H1 (cell line): ENCODE measurements at regions not wholly inside any gene's neighbourhood (a gene's known extent, or its start where the extent isn't known, plus 50 kb on each side); places are given as distances from the start of the nearest gene placed in this dataset.

Experiments used
- CTCF ChIA-PET: fragments of 300-600 bp; sonication (Branson Sonifier 250); formaldehyde crosslinking; loops from one replicate; lab custom pipeline; 2021; ENCODE audit not compliant: partially characterized antibody; lab: Charles Lee
- POLR2A ChIA-PET: fragments of 300-600 bp; sonication (Branson Sonifier 250); formaldehyde crosslinking; loops from one replicate; lab custom pipeline; 2021; ENCODE audit warnings: inconsistent platforms; ENCODE audit not compliant: partially characterized antibody; lab: Charles Lee
- DNase-seq, 2 experiments: peaks; one replicate each; pipeline versions ENCODE4 v3.0.0 to v3.0.0-alpha.2; 2010 to 2022; ENCODE audit warnings: low spot score in 2 of 2, low read depth in 1 of 2, mixed read lengths in 1 of 2
- FAIRE-seq: peaks from 2 replicates; lab custom pipeline; 2011; peaks lifted over from hg19 to GRCh38; lab: Jason Lieb, UNC
- H2AFZ ChIP-seq: 2 replicates; pipeline ENCODE4 v1.8.1; 2012; ENCODE audit warnings: low read length, inconsistent platforms
- H2AK5ac ChIP-seq: 2 replicates; pipeline ENCODE4 v1.6.1; 2013; ENCODE audit warnings: low read depth, low read length
- H2BK120ac ChIP-seq: replicated peaks from 2 replicates; pipeline ENCODE3; 2013; ENCODE audit warnings: low read depth, low read length, inconsistent platforms
- H2BK12ac ChIP-seq: 2 replicates; pipeline ENCODE4 v1.6.1; 2013; ENCODE audit warnings: low read depth, low read length
- H2BK15ac ChIP-seq: 2 replicates; pipeline ENCODE4 v1.6.1; 2013; ENCODE audit warnings: low read length
- H2BK20ac ChIP-seq: 2 replicates; pipeline ENCODE4 v1.6.1; 2013; ENCODE audit warnings: low read length
- H2BK5ac ChIP-seq: 2 replicates; pipeline ENCODE4 v1.6.1; 2013; ENCODE audit warnings: low read depth, low read length
- H3K14ac ChIP-seq: 2 replicates; pipeline ENCODE4 v1.6.1; 2013; ENCODE audit warnings: inconsistent platforms; ENCODE audit not compliant: insufficient read length
- H3K18ac ChIP-seq: 2 replicates; pipeline ENCODE4 v1.6.1; 2013; ENCODE audit warnings: low read length; ENCODE audit errors: extremely low read depth
- H3K23ac ChIP-seq: 2 replicates; pipeline ENCODE4 v1.6.1; 2013; ENCODE audit warnings: inconsistent platforms; ENCODE audit not compliant: insufficient read length
- H3K23me2 ChIP-seq: 2 replicates; pipeline ENCODE4 v1.6.1; 2013; ENCODE audit warnings: low read depth, low read length
- H3K27ac ChIP-seq: 2 replicates; pipeline ENCODE4 v1.6.1; 2011; ENCODE audit warnings: low read depth, low read length, inconsistent platforms
- H3K27me3 ChIP-seq, 4 experiments: replicated peaks in 1 of 4; 1 replicate in 1 of 4; 2 replicates in 3 of 4; pipeline versions ENCODE4 v1.6.1 to v1.8.1; 2011 to 2013; ENCODE audit warnings: low read length in 3 of 4, mild to moderate bottlenecking in 3 of 4, inconsistent platforms in 2 of 4, mixed read lengths in 2 of 4, moderate library complexity in 1 of 4; ENCODE audit not compliant: control insufficient read depth in 3 of 4, insufficient read depth in 3 of 4; ENCODE audit errors: extremely low read depth in 1 of 4
- H3K36me3 ChIP-seq, 4 experiments: 2 replicates each; pipeline versions ENCODE4 v1.6.1 to v1.8.1; 2011 to 2013; ENCODE audit warnings: mild to moderate bottlenecking in 4 of 4, low read length in 3 of 4, moderate library complexity in 2 of 4, control low read depth in 1 of 4, inconsistent platforms in 1 of 4; ENCODE audit not compliant: insufficient read depth in 4 of 4, control insufficient read depth in 2 of 4
- H3K4ac ChIP-seq: replicated peaks from 2 replicates; pipeline ENCODE3; 2013; ENCODE audit warnings: low read length, low read depth, mixed read lengths, inconsistent platforms; ENCODE audit not compliant: insufficient read length
- H3K4me1 ChIP-seq, 4 experiments: replicated peaks in 1 of 4; 1 replicate in 1 of 4; 2 replicates in 3 of 4; pipeline versions ENCODE4 v1.6.1 to v1.8.1; 2011 to 2013; ENCODE audit warnings: low read length in 3 of 4, inconsistent platforms in 2 of 4, mixed read lengths in 1 of 4; ENCODE audit not compliant: insufficient read depth in 4 of 4, control insufficient read depth in 3 of 4
- H3K4me2 ChIP-seq, 2 experiments: 2 replicates each; pipeline versions ENCODE4 v1.6.1 to v1.8.1; 2011 to 2013; ENCODE audit warnings: low read depth in 2 of 2, low read length in 2 of 2, control low read depth in 1 of 2, inconsistent platforms in 1 of 2, mild to moderate bottlenecking in 1 of 2; ENCODE audit not compliant: insufficient read depth in 1 of 2
- H3K4me3 ChIP-seq, 4 experiments: fragments of 200-600, 300-600 bp in 1 of 4; sonication (generic), shearing (Covaris generic), sonication (Bioruptor Twin) in 1 of 4; 2 replicates each; pipeline versions ENCODE4 v1.5.1 to v1.8.1; 2011 to 2016; ENCODE audit warnings: low read length in 4 of 4, low read depth in 3 of 4, control low read depth in 2 of 4, inconsistent platforms in 2 of 4, mild to moderate bottlenecking in 2 of 4, mixed read lengths in 1 of 4, moderate library complexity in 1 of 4; ENCODE audit not compliant: insufficient read depth in 2 of 4; ENCODE audit errors: extremely low read depth in 1 of 4
- H3K56ac ChIP-seq: replicated peaks from 2 replicates; pipeline ENCODE3; 2013; ENCODE audit warnings: low read depth, mild to moderate bottlenecking, mixed read lengths, low read length, inconsistent platforms; ENCODE audit not compliant: insufficient read length
- H3K79me1 ChIP-seq: 2 replicates; pipeline ENCODE4 v1.6.1; 2013; ENCODE audit warnings: low read depth, low read length, control low read depth
- H3K79me2 ChIP-seq, 2 experiments: 2 replicates each; pipeline versions ENCODE4 v1.6.1 to v1.8.1; 2012 to 2013; ENCODE audit warnings: low read length in 2 of 2, mild to moderate bottlenecking in 2 of 2, inconsistent platforms in 1 of 2; ENCODE audit not compliant: insufficient read depth in 2 of 2, control insufficient read depth in 1 of 2
- H3K9ac ChIP-seq, 4 experiments: replicated peaks in 1 of 4; 1 replicate in 1 of 4; 2 replicates in 3 of 4; pipeline versions ENCODE4 v1.6.1 to v1.8.1; 2011 to 2013; ENCODE audit warnings: low read depth in 3 of 4, low read length in 3 of 4, control low read depth in 2 of 4, mild to moderate bottlenecking in 2 of 4, moderate library complexity in 2 of 4, inconsistent platforms in 1 of 4; ENCODE audit errors: extremely low read depth in 1 of 4
- H3K9me3 ChIP-seq, 2 experiments: 2 replicates each; pipeline versions ENCODE4 v1.6.1 to v1.8.1; 2012 to 2013; ENCODE audit warnings: mild to moderate bottlenecking in 2 of 2, moderate library complexity in 2 of 2, control low read depth in 1 of 2, inconsistent platforms in 1 of 2, low read depth in 1 of 2, low read length in 1 of 2, mixed read lengths in 1 of 2; ENCODE audit not compliant: insufficient read depth in 2 of 2
- H4K20me1 ChIP-seq, 2 experiments: replicated peaks in 1 of 2; 2 replicates each; pipeline versions ENCODE3 to v1.8.1; 2011 to 2013; ENCODE audit warnings: inconsistent platforms in 2 of 2, low read length in 2 of 2, mild to moderate bottlenecking in 1 of 2; ENCODE audit not compliant: insufficient read depth in 2 of 2, control insufficient read depth in 1 of 2
- H4K5ac ChIP-seq: 2 replicates; pipeline ENCODE4 v1.6.1; 2013; ENCODE audit warnings: low read length, low read depth, mixed read lengths, inconsistent platforms; ENCODE audit not compliant: insufficient read length
- H4K8ac ChIP-seq: 2 replicates; pipeline ENCODE4 v1.8.0; 2013; ENCODE audit warnings: mild to moderate bottlenecking, moderate library complexity, low read length, inconsistent platforms; ENCODE audit not compliant: insufficient read depth; ENCODE audit errors: extremely low read depth
- H4K91ac ChIP-seq: replicated peaks from 2 replicates; pipeline ENCODE3; 2013; ENCODE audit warnings: low read length, mixed read lengths, inconsistent platforms; ENCODE audit not compliant: insufficient read length
- E2F6 ChIP-seq: IDR thresholded peaks from 2 replicates; pipeline ENCODE4 v1.6.1; 2012; ENCODE audit warnings: inconsistent platforms
- JUN ChIP-seq: IDR thresholded peaks from 2 replicates; pipeline ENCODE4 v1.6.1; 2011; ENCODE audit warnings: low read depth, mild to moderate bottlenecking, improper control_type of control experiment, low read length
- MAX ChIP-seq: IDR thresholded peaks from 2 replicates; pipeline ENCODE4 v1.6.1; 2012; ENCODE audit warnings: inconsistent platforms
- TEAD4 ChIP-seq: IDR thresholded peaks from 2 replicates; pipeline ENCODE4 v1.6.1; 2012; ENCODE audit warnings: low read depth, low read length, inconsistent platforms, mixed read lengths
- WGBS, 2 experiments: shearing (Covaris generic) in 1 of 2; methylation state at CpG; one replicate each; pipeline versions ENCODE4 v1.1.6 to v1.1.7; 2013 to 2015; ENCODE audit warnings: low lambda C conversion rate in 2 of 2, mixed read lengths in 2 of 2, inconsistent platforms in 1 of 2, low coverage in 1 of 2, missing lambda C conversion rate in 1 of 2; ENCODE audit not compliant: insufficient replicate concordance in 2 of 2, insufficient coverage in 1 of 2, insufficient read length in 1 of 2; ENCODE audit errors: extremely low coverage in 1 of 2, missing lambda C conversion rate in 1 of 2; 5-methylcytosine and 5-hydroxymethylcytosine counted together

GRCh38 chr16:29256501-29256981 is 150.0 kb downstream of the NPIPB11 start:
- DNase-seq (no peak), FAIRE-seq (no peak)
- no peak overlapping the region for H3K14ac ChIP-seq
- TF ChIP-seq JUN (0 out of 2 replicates have a peak, but pooled peaks have one; percentile 51), TEAD4 (no peak), MAX (peak; percentile 22; the same call in 1 of the 2 replicates), E2F6 (0 out of 2 replicates have a peak, but pooled peaks have one; percentile 26)
- H2AK5ac ChIP-seq: peak overlapping the region; percentile 43; the same call in 1 of the 2 replicates
- H3K79me1 ChIP-seq: no peaks in the 10 kb centered on the region
- H2BK15ac ChIP-seq: no peak overlapping the region; the same call in 1 of the 2 replicates
- peaks cover 0 to 3% of the 10 kb centered on the region in 2 experiments for H4K20me1 ChIP-seq
- H3K4me2 ChIP-seq: no peak overlapping the region
- no peaks in the 10 kb centered on the region for H3K36me3 ChIP-seq
- H3K79me2 ChIP-seq: no peaks in the 10 kb centered on the region
- H3K56ac ChIP-seq: no peak overlapping the region
- H3K4me1 ChIP-seq: peaks cover 0 to 7% (median 3%) of the 10 kb centered on the region in 4 experiments; a peak in 3 of 7 replicates
- ChIA-PET POLR2A (no interaction called here), CTCF (interaction anchor here (0.7 to 1.3 kb wide), 4 partner anchors 67 to 265 kb away, joined by 3 read pairs; no protein-coding TSS in a partner anchor)
- H4K91ac ChIP-seq: peak overlapping the region; percentile 68
- H3K23me2 ChIP-seq: no peaks in the 10 kb centered on the region
- H3K4ac ChIP-seq: no peak overlapping the region
- no peaks in the 10 kb centered on the region for H3K27me3 ChIP-seq
- no peak overlapping the region for H3K23ac ChIP-seq
- H3K18ac ChIP-seq: no peak overlapping the region
- no peak overlapping the region for H2AFZ ChIP-seq
- H3K9ac ChIP-seq: peak overlapping the region in 1 of 4 experiments; percentile 40; a peak in 1 of 7 replicates
- H4K5ac ChIP-seq: no peak overlapping the region
- H3K27ac ChIP-seq: no peak overlapping the region
- H2BK5ac ChIP-seq: peak overlapping the region; percentile 3; the same call in 1 of the 2 replicates
- H2BK20ac ChIP-seq: no peak overlapping the region
- no peaks in the 10 kb centered on the region for H3K9me3 ChIP-seq
- H4K8ac ChIP-seq: no peak overlapping the region
- H3K4me3 ChIP-seq: no peak overlapping the region
- H2BK12ac ChIP-seq: peak overlapping the region; percentile 28; the same call in 1 of the 2 replicates
- H2BK120ac ChIP-seq: peak overlapping the region; percentile 47
- 88% methylated on average over 26 of the region's 27 CpGs; no CpG with 5 or more reads in 1 of the 2 experiments for WGBS, 2 experiments
